SJCRH30 (cell line): ENCODE measurements at regions not wholly inside any gene's neighbourhood (a gene's known extent, or its start where the extent isn't known, plus 50 kb on each side); places are given as distances from the start of the nearest gene placed in this dataset.
"Not testable (repeated sequence)": the region's sequence is repeated elsewhere in the genome, so short reads cannot be mapped to it uniquely, and the experiment has no call there.

ENCODE experiments used
- DNase-seq, 2 experiments: peaks; one replicate each; pipeline ENCODE4 v3.0.0-alpha.2; 2015 to 2020
- H3K27ac ChIP-seq: fragments of 250-450 bp; sonication (Bioruptor Pico); 2 replicates; pipeline ENCODE4 v1.5.1; 2020; ENCODE audit warnings: mild to moderate bottlenecking, moderate library complexity
- H3K27me3 ChIP-seq: fragments of 250-450 bp; sonication (Bioruptor Pico); 2 replicates; pipeline ENCODE4 v1.5.1; 2020; ENCODE audit warnings: mild to moderate bottlenecking, moderate library complexity
- H3K36me3 ChIP-seq: fragments of 250-450 bp; sonication (Bioruptor Pico); 2 replicates; pipeline ENCODE4 v1.5.1; 2020; ENCODE audit warnings: mild to moderate bottlenecking, moderate library complexity
- H3K4me1 ChIP-seq: fragments of 250-450 bp; sonication (Bioruptor Pico); 2 replicates; pipeline ENCODE4 v1.5.1; 2020; ENCODE audit warnings: mild to moderate bottlenecking, moderate library complexity
- H3K4me3 ChIP-seq: fragments of 250-450 bp; sonication (Bioruptor Pico); 2 replicates; pipeline ENCODE4 v1.5.1; 2020; ENCODE audit warnings: mild to moderate bottlenecking, moderate library complexity
- H3K9me3 ChIP-seq: fragments of 250-450 bp; sonication (Bioruptor Pico); replicated peaks from 2 replicates; pipeline ENCODE4 v1.5.1; 2020; ENCODE audit warnings: mild to moderate bottlenecking, moderate library complexity

DNA sequence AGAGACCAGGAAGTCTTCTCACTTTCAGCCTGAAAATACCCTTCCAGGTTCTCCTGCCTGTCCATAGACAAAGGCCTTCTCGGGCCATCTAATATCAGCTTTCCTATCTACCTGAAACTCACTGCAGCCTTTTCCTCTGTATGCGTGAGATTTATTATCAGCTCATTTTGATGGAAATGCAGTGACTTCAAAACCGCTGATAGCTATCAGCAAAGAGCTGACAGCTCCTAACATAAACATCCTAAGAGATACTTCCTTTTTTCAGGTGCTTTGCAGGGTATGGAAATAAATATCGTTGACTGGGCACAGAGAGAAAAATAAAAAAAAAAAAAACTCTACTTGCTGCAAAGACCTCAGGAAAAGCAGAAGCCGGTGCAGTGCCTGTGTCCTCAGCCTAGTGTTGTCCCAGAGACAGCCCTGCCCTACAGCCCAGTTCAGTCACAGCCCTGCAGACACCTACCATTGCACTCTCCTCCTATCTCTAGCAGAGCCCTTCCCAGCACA, 215.0 kb upstream of the EGLN3 start:
- DNase-seq = no peak
- Histone ChIP-seq H3K27ac (no peak overlapping the region), H3K36me3 (no peaks in the 10 kb centered on the region), H3K4me1 (no peaks in the 10 kb centered on the region), H3K27me3 (no peaks in the 10 kb centered on the region), H3K4me3 (no peak overlapping the region), H3K9me3 (no peaks in the 10 kb centered on the region)

- DNase-seq = no peak
- Histone ChIP-seq H3K4me1 (no peaks in the 10 kb centered on the region), H3K36me3 (no peaks in the 10 kb centered on the region), H3K27me3 (no peaks in the 10 kb centered on the region), H3K4me3 (no peak overlapping the region), H3K27ac (no peak overlapping the region), H3K9me3 (no peaks in the 10 kb centered on the region)
These were observed 213.4 kb upstream of the EGLN3 start for GRCh38 chr14:34164162-34164864.

DNA sequence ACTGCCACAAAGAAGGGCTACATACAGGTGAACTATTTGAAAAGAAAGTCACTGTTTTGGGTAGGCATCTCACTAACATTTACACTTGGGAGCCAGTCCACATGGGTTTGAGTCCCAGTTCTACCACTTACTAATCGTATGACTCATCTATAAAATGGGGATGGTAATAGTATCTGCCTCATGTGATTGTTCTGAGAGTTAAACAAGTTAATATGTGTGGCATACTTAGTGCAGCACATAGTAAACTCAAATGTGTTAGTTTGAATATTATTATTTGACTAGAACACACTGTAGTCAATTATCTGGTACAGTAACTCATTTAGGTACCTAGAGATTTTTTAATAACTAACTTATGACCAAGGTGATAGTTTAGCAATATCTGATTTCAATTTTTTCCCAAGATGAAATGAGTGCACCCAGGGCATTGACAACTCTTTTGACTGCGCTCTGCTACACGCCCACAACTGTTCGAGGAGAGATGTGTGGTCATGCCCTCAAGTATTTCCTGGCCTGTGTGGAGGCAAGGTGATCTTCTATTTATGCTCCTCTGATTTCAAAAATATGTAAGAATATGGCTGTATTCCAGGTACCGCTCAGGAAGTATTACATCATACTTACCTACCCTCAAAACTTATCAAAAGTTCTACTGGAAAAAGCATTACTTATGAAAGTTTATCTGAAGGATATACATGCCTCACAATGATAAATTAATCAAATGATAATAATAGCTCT, 210.6 kb upstream of the EGLN3 start:
- Histone ChIP-seq H3K27me3 (no peaks in the 10 kb centered on the region), H3K9me3 (no peaks in the 10 kb centered on the region), H3K4me3 (no peak overlapping the region), H3K36me3 (no peaks in the 10 kb centered on the region), H3K4me1 (no peaks in the 10 kb centered on the region), H3K27ac (no peak overlapping the region)
- no peak for DNase-seq

GRCh38 chr14:34160619-34161018, 209.7 kb upstream of the EGLN3 start:
- no peak for DNase-seq
- Histone ChIP-seq H3K27ac (no peak overlapping the region), H3K9me3 (no peaks in the 10 kb centered on the region; the same call in 1 of the 2 replicates), H3K27me3 (no peaks in the 10 kb centered on the region), H3K36me3 (no peaks in the 10 kb centered on the region), H3K4me1 (no peaks in the 10 kb centered on the region), H3K4me3 (no peak overlapping the region)

DNA sequence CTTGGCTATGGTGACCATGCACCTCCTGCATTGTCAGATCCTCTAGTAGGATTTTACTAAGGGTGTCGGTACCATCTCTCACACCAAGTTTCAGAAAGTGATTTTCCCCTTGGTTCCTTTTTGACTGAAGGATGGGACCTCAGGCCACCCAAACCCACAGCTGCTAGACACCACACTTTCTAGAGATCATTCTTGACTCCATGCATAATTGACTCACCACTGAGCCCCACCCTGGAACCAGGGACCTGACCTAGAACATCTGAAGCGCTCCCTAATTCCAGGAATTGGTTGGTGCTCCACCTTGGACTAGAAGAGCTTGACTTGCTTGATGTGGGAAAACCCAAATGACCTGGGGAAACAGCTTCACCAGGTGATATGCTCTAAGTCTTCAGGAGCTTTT, 206.8 kb upstream of the EGLN3 start:
- Histone ChIP-seq H3K27me3 (no peaks in the 10 kb centered on the region), H3K4me1 (no peaks in the 10 kb centered on the region), H3K4me3 (no peak overlapping the region), H3K9me3 (no peaks in the 10 kb centered on the region; the same call in 1 of the 2 replicates), H3K27ac (no peak overlapping the region), H3K36me3 (no peaks in the 10 kb centered on the region)
- DNase-seq = no peak

- H3K4me1 ChIP-seq = no peaks in the 10 kb centered on the region
- H3K27ac ChIP-seq = no peak overlapping the region
- H3K9me3 ChIP-seq = no peaks in the 10 kb centered on the region; the same call in 1 of the 2 replicates
- no peak for DNase-seq
- no peaks in the 10 kb centered on the region for H3K27me3 ChIP-seq
- no peak overlapping the region for H3K4me3 ChIP-seq
- H3K36me3 ChIP-seq = no peaks in the 10 kb centered on the region
These were observed 196.6 kb upstream of the EGLN3 start for GRCh38 chr14:34147461-34147860.

DNA sequence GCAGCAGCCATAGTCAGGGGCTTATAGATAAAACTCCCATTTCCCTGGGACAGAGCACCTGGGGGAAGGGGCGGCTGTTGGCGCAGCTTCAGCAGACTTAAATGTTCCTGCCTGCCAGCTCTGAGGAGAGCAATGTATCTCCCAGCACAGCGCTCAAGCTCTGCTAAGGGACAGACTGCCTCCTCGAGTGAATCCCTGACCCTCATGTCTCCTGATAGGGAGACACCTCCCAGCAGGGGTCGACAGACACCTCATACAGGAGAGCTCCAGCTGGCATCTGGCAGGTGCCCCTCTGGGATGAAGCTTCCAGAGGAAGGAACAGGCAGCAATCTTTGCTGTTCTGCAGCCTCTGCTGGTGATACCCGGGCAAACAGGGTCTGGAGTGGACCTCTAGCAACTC, 189.3 kb upstream of the EGLN3 start:
- not testable (repeated sequence) for H3K4me1 ChIP-seq, H3K27me3 ChIP-seq, H3K36me3 ChIP-seq, H3K9me3 ChIP-seq, H3K27ac ChIP-seq
- DNase-seq = peak in 1 of 2 experiments; percentile 34
- H3K4me3 ChIP-seq = peak overlapping the region; percentile 52

DNA sequence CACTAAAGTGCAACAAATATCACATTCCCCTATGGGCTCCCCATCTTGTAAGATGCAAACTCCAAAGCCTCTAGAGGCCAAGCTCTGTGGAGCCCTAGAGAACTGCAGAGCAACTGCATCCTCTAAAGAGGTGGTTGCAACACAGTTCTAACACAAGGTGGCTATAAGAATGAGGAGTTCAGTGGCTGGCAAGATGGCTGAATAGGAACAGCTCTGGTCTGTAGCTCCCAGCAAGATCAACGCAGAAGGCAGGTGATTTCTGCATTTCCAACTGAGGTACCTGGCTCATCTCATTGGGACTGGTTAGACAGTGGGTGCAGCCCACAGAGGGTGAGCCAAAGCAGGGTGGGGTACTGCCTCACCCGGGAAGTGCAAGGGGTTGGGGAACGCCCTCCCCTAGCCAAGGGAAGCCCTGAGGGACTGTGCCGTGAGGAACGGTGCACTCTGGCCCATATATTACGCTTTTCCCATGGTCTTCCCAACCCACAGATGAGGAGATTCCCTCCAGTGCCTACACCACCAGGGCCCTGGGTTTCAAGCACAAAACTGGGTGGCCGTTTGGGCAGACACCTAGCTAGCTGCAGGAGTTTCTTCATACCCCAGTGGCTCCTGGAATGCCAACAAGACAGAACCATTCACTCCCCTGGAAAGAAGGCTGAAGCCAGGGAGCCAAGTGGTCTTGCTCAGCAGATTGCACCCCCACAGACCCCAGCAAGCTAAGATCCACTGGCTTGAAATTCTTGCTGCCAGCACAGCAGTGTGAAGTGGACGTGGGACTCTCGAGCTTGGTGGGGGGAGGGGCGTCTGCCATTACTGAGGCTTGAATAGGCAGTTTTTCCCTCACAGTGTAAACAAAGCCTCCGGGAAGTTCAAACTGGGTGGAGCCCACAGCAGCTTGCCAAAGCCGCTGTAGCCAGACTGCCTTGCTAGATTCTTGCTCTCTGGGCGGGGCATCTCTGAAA, 188.6 kb upstream of the EGLN3 start:
- H3K27me3 ChIP-seq, H3K27ac ChIP-seq, H3K4me1 ChIP-seq, H3K9me3 ChIP-seq, H3K36me3 ChIP-seq: not testable (repeated sequence)
- peak; percentile 67 to 71 for DNase-seq
- peak overlapping the region; percentile 52 for H3K4me3 ChIP-seq

DNA sequence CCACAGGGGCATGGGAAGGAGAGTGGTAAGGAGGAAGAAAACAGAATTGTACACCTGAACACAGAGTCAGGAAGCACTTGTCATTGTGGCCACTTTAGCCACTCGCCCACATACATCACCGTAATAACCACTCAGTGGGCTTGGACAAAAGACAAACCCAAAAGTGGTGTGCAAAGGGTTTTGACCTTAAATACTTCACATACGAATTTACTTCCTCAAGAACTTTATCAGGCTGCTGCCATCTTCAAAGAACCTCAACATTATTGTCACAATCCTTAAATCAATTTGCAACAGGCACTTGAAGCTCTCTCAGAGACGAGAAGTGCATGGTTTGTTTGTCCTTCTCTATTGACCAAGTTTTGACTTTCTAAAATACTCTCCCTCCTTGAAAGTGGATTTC, 187.3 kb upstream of the EGLN3 start:
- no peak overlapping the region for H3K27ac ChIP-seq

DNA sequence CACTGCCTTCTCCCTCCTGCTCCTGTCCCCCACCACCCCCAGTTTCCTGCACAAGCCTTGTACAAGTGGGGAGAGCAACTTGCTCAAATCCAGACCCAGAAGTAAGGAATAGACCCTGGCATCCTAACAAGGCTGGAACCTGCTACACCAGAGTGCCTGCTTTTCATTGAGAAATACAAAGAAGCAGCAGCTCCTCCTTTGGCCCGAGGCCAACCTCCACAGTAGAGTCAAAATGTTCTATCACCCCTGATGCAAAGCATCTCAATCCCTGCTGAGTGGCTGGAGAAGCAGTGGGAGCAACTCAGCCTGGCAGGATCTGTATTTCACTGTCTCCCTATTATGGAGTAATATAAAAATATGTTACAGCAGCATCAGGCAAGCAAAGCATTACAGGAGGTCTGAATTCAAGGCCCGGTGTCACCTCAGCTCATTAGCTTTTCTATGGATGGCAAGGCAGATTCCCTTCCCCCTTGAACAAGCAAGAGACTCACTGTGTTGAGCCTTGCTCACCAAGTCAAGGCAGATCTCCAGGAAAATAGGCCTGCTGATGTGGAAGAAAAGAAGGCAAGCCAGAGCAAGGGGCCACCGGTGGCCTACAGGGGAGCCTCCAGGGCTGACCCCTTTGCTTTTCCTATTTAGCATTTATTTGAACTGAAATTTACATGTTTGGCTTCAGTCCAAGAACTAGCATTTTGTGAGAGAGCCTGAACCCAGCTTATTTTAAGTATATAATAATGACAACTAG, 186.3 kb upstream of the EGLN3 start:
- Histone ChIP-seq H3K4me1 (no peaks in the 10 kb centered on the region; the same call in 1 of the 2 replicates), H3K4me3 (no peak overlapping the region), H3K36me3 (no peaks in the 10 kb centered on the region), H3K27ac (no peak overlapping the region), H3K9me3 (peaks cover 6% of the 10 kb centered on the region; the same call in 1 of the 2 replicates), H3K27me3 (no peaks in the 10 kb centered on the region)
- DNase-seq = no peak

More for the DNA sequence above, 187.3 kb upstream of the EGLN3 start:
- H3K4me1 ChIP-seq = no peaks in the 10 kb centered on the region; the same call in 1 of the 2 replicates
- no peaks in the 10 kb centered on the region for H3K36me3 ChIP-seq
- no peak for DNase-seq
- no peak overlapping the region for H3K4me3 ChIP-seq
- no peaks in the 10 kb centered on the region for H3K27me3 ChIP-seq
- H3K9me3 ChIP-seq = peaks cover 6% of the 10 kb centered on the region

DNA sequence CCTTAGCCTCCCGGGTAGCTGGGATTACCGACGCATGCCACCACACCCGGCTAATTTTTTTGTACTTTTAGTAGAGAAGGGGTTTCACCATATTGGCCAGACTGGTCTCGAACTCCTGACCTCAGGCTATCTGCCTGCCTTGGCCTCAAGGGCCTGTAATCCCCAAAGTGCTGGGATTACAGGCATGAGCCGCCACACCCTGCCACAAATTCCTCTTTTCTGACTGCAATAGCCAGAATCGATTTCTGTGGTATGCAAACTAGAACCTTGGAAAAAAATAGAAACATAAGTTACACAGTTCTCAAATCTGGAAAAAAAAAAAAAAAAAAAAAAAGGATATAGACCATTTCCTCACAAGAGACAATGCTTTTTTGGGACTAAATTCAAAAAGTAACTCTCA, 184.6 kb upstream of the EGLN3 start:
- Histone ChIP-seq H3K4me3 (no peak overlapping the region), H3K36me3 (no peaks in the 10 kb centered on the region)
- DNase-seq = no peak

DNA sequence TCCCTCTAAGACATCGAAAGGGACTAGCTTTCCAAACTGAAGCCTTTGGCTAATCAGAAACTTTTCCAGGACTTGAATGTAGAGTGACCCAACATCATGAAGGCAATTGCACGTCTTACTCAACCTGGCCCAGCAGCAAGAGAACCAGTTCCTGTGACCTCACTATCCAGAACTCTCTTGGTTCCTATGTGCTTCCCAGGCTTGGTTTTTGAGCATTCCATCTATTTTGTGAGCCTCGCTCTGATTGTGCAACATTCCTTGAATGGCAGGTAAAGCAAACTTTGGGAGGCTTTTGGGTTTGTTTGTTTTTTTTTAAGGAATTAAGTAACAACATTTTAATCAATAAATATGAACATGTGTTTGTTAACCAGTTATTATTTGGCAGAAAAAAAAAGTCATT, 183.6 kb upstream of the EGLN3 start:
- Histone ChIP-seq H3K27ac (no peak overlapping the region), H3K36me3 (no peaks in the 10 kb centered on the region), H3K9me3 (no peaks in the 10 kb centered on the region; the same call in 1 of the 2 replicates), H3K27me3 (no peaks in the 10 kb centered on the region), H3K4me1 (no peaks in the 10 kb centered on the region; the same call in 1 of the 2 replicates), H3K4me3 (no peak overlapping the region)
- no peak for DNase-seq

More for the DNA sequence above, 184.6 kb upstream of the EGLN3 start:
- no peaks in the 10 kb centered on the region; the same call in 1 of the 2 replicates for H3K9me3 ChIP-seq
- H3K27me3 ChIP-seq = no peaks in the 10 kb centered on the region
- no peaks in the 10 kb centered on the region; the same call in 1 of the 2 replicates for H3K4me1 ChIP-seq
- H3K27ac ChIP-seq = no peak overlapping the region

DNA sequence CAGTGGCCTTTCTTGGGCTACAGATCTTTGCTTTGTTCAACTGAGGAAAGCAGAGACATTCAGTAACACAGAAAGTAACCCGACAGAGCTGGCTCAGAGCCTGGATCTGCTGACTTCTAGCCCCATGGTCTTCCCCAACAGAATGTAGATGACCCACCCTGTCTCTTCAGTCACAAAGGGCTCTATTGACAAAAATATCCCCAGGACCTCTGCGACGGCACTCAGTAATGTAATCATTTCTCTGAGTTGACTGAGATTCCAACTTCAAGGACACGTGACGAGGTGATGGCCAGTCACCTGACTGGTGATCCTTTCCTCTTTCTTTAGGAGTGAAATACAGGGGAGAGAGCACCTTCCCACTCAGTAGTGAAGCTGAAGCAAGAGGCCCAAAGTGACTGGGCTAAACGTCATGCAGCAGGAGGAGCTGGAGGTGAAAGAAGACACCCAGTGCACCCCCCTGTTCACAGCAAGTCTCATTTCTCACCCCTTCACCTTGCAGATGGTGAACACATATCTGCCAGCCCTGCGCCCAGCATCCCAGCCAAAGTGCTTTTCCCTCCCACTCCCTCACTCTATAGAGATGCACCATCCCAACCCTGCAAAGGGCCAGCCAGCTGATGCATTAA, 179.2 kb upstream of the EGLN3 start:
- Histone ChIP-seq H3K9me3 (no peaks in the 10 kb centered on the region), H3K4me3 (no peak overlapping the region), H3K36me3 (no peaks in the 10 kb centered on the region), H3K4me1 (no peaks in the 10 kb centered on the region; the same call in 1 of the 2 replicates), H3K27ac (no peak overlapping the region), H3K27me3 (no peaks in the 10 kb centered on the region)
- DNase-seq = no peak
